ENCODE measurements at regions not wholly inside any gene's neighbourhood (a gene's known extent, or its start where the extent isn't known, plus 50 kb on each side); places are given as distances from the start of the nearest gene placed in this dataset.

- no peak overlapping the region for H3K4me3 Mint-ChIP-seq
- peaks cover 39% of the 10 kb centered on the region for H3K27me3 Mint-ChIP-seq (ENCODE audit: low read depth)
- H3K27ac Mint-ChIP-seq = no peak overlapping the region
These were observed 341.8 kb downstream of the NPHP4 start for GRCh38 chr1:5650283-5651026.

GRCh38 chr1:5649795-5650194 is 342.4 kb downstream of the NPHP4 start:
- no peaks in the 10 kb centered on the region for H3K36me3 Mint-ChIP-seq (ENCODE audit: low read depth)
- peaks cover 40% of the 10 kb centered on the region for H3K27me3 Mint-ChIP-seq (ENCODE audit: low read depth)
- no peak overlapping the region for H3K4me3 Mint-ChIP-seq
- peaks cover 11% of the 10 kb centered on the region for H3K9me3 Mint-ChIP-seq
- no peaks in the 10 kb centered on the region for H3K4me1 Mint-ChIP-seq
- TF ChIP-seq CTCF (IDR thresholded peaks at IDR 0.05; ENCODE audit: unreplicated experiment in 3 of 3) = no peak
- H3K27ac Mint-ChIP-seq = no peak overlapping the region

More at GRCh38 chr1:5650283-5651026, 341.8 kb downstream of the NPHP4 start:
- Mint-ChIP-seq H3K4me1 (no peaks in the 10 kb centered on the region), H3K9me3 (peaks cover 10% of the 10 kb centered on the region), H3K36me3 (ENCODE audit: low read depth) (no peaks in the 10 kb centered on the region)
- TF ChIP-seq CTCF (IDR thresholded peaks at IDR 0.05; ENCODE audit: unreplicated experiment in 3 of 3) = no peak

GRCh38 chr1:5649166-5649551 is 343.1 kb downstream of the NPHP4 start:
- H3K4me1 Mint-ChIP-seq = no peaks in the 10 kb centered on the region
- peaks cover 11% of the 10 kb centered on the region for H3K9me3 Mint-ChIP-seq
- H3K27me3 Mint-ChIP-seq (ENCODE audit: low read depth) = peaks cover 44% of the 10 kb centered on the region
- no peak overlapping the region for H3K27ac Mint-ChIP-seq
- no peaks in the 10 kb centered on the region for H3K36me3 Mint-ChIP-seq (ENCODE audit: low read depth)
- H3K4me3 Mint-ChIP-seq = no peak overlapping the region
- no peak for TF ChIP-seq CTCF (IDR thresholded peaks at IDR 0.05; ENCODE audit: unreplicated experiment in 3 of 3)

- H3K36me3 Mint-ChIP-seq (ENCODE audit: low read depth) = no peaks in the 10 kb centered on the region
- TF ChIP-seq CTCF (IDR thresholded peaks at IDR 0.05; ENCODE audit: unreplicated experiment in 3 of 3) = no peak
These were observed 343.6 kb downstream of the NPHP4 start for GRCh38 chr1:5648410-5649165.

GRCh38 chr1:5647234-5647633 is 345.0 kb downstream of the NPHP4 start:
- H3K9me3 Mint-ChIP-seq = peaks cover 5% of the 10 kb centered on the region
- H3K36me3 Mint-ChIP-seq (ENCODE audit: low read depth) = no peaks in the 10 kb centered on the region
- H3K27ac Mint-ChIP-seq = peak overlapping the region in 1 of 3 experiments; percentile 51

More at GRCh38 chr1:5648410-5649165, 343.6 kb downstream of the NPHP4 start:
- H3K4me1 Mint-ChIP-seq = no peaks in the 10 kb centered on the region
- H3K4me3 Mint-ChIP-seq = no peak overlapping the region
- H3K27ac Mint-ChIP-seq = no peak overlapping the region
- H3K9me3 Mint-ChIP-seq = peaks cover 11% of the 10 kb centered on the region
- peaks cover 41% of the 10 kb centered on the region for H3K27me3 Mint-ChIP-seq (ENCODE audit: low read depth)

More at GRCh38 chr1:5647234-5647633, 345.0 kb downstream of the NPHP4 start:
- no peak overlapping the region for H3K4me3 Mint-ChIP-seq
- H3K4me1 Mint-ChIP-seq = no peaks in the 10 kb centered on the region
- peaks cover 27% of the 10 kb centered on the region for H3K27me3 Mint-ChIP-seq (ENCODE audit: low read depth)
- no peak for TF ChIP-seq CTCF (IDR thresholded peaks at IDR 0.05; ENCODE audit: unreplicated experiment in 3 of 3)
